NCI-H146 treated with DMSO at 0.1 percent for 48 hours (cell line): ENCODE measurements at regions not wholly inside any gene's neighbourhood (a gene's known extent, or its start where the extent isn't known, plus 50 kb on each side); places are given as distances from the start of the nearest gene placed in this dataset.

Experiments
- DNase-seq: peaks from one replicate; lab custom pipeline; 2025; ENCODE audit not compliant: unreplicated experiment; lab: John Stamatoyannopoulos, UW

GRCh38 chr5:98982880-98983279, 54.1 kb upstream of the CHD1 start:
- DNase-seq = no peak
